ENCODE measurements at regions not wholly inside any gene's neighbourhood (a gene's known extent, or its start where the extent isn't known, plus 50 kb on each side); places are given as distances from the start of the nearest gene placed in this dataset.

DNA sequence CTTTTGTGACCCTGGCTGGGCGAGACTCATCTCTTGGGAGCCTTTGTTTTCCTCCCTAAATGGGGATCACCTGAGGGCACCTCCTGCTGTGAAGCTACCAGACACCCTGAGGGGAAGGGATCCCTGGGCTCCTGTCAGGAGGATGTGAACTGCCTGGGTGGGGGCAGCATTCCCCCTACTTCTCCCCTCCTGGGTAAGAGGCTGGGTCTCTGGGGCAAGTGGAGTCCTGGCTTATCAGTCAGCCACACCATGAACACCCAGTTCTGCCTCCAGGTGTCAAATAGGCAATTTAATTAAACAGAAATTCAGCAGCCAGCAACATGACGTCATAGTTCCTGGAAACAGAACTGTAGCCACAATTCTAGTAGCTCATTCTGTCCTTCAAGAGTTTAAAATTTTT is 97.7 kb upstream of the RET start:
- no peak for DNase-seq (ENCODE audit: low read depth)
- TF ChIP-seq, protein P1, sequence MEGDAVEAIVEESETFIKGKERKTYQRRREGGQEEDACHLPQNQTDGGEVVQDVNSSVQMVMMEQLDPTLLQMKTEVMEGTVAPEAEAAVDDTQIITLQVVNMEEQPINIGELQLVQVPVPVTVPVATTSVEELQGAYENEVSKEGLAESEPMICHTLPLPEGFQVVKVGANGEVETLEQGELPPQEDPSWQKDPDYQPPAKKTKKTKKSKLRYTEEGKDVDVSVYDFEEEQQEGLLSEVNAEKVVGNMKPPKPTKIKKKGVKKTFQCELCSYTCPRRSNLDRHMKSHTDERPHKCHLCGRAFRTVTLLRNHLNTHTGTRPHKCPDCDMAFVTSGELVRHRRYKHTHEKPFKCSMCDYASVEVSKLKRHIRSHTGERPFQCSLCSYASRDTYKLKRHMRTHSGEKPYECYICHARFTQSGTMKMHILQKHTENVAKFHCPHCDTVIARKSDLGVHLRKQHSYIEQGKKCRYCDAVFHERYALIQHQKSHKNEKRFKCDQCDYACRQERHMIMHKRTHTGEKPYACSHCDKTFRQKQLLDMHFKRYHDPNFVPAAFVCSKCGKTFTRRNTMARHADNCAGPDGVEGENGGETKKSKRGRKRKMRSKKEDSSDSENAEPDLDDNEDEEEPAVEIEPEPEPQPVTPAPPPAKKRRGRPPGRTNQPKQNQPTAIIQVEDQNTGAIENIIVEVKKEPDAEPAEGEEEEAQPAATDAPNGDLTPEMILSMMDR (IDR thresholded peaks at IDR 0.05; ENCODE audit: control insufficient read depth, insufficient read depth, low read depth, low read length, missing control alignments) = no peak
- H3K4me3 ChIP-seq (ENCODE audit: control insufficient read depth, low read depth, low read length) = no peak overlapping the region

DNA sequence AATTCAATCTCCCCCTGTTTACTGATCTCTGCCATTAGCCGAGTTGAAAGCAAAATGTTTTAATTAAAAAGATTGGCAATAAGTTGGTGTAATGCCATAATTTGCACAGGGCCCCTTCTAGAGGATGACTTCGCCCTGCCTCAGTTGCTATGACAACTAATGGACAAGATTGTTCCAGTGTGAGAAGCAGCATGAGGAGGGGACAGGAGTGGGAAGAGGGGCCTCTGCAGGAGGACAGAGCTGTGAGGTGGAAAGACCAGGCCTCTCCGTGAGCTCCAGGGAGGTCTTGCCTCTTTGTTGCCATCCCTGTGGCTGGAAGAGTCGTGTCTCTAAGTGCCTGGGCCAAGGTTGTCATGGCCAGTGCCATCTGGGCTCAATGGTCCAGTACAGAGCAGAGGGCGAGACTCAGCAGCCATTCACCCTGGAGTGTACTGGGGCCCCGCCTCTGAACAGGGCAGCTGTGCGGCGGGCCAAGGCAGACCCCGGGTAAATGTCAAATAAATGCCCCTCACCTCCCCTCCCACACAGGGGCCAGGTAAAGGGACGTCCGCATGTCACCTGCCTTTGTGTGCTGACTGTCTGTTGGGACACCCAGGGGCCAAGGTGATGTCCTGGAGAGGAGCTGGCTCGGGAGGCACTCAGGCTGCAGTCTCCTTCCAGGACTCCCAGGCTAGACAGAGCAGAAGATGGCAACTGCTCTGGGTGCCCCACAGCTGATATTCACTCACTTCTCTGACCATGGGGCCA is 97.0 kb upstream of the RET start:
- TF ChIP-seq, protein P1 (IDR thresholded peaks at IDR 0.05; ENCODE audit: control insufficient read depth, insufficient read depth, low read depth, low read length, missing control alignments) = no peak
- H3K4me3 ChIP-seq (ENCODE audit: control insufficient read depth, low read depth, low read length) = no peak overlapping the region
- DNase-seq (ENCODE audit: low read depth) = no peak

DNA sequence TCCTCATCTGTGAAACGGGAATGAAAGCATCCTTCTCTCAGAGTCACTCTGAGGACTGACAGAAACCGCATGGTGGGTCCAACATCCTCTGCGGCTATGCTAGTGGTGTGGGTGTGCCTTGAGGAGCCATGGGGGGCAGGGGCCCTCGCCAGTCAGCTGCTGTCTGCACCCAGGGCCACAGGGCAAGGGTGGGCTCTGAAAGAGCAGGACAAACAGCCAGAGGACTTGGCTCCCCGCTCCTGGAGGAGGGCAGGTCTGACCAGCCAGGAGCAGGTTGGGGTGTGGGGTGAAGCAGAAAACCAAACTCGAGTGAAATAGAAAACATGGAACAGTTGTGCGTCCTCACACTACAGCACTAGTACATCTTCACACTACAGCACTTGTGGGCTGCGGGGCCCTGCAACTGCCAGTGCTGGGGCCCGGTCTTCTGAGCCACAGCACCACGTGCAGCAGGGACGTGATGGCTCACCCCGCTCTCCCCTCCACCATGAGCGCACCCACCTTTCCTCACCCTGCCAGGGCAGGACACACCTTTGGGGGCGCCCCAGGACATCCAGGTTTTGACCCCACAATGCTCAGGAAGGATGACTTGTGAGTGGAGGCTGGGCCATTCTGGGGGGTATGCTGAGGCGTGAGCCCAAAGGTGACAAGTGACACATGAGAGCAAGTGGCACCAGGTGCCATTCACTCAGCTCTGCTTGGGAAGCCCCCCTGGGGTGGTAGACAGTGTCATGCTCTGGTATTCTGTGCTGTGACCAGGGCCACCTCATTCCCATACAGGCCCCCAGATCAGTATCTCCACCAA is 96.1 kb upstream of the RET start:
- no peak overlapping the region for H3K4me3 ChIP-seq (ENCODE audit: control insufficient read depth, low read depth, low read length)
- TF ChIP-seq, protein P1 (IDR thresholded peaks at IDR 0.05; ENCODE audit: control insufficient read depth, insufficient read depth, low read depth, low read length, missing control alignments) = no peak
- DNase-seq (ENCODE audit: low read depth) = no peak

DNA sequence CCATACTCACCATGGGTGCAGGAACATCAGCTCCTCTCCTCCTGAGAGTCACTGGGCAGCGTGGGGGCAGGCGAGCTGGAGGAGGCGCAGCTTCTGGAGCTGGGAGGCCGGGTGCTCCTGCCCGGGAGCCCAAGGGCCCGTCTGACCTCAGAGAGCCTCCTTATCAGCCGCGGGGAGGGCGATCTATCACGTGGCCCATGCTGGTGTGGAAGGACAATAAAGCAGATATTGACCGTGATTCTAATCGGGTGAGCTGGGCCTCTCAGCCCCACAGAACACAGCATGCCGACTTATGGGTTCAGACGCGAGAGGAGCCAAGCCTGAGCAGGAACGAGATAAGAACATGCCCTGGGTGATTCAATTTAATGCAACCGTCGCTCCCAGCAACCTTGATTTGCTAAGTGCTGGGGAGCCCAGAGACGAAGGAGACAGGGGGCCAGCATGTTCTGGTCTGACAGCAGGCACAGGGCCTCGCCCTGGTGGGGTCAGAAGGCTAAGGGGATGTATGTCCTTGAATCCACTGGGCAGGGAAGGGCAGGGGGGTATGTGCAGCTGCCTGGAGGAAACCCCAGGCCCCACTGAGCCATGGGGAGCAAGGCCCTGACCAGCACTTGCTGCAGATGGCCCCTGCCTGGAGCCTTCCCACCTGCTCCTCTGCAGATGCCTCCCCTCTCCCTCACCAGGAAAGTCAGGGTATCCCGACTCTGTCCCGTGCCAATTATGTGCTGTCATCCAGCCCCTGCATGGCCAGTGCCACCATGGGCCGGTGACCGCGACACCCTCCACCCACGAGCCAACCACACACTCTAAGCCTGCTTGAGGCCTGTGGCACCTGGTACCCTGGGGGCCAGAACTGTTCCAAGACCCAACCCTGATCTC is 95.3 kb upstream of the RET start:
- TF ChIP-seq, protein P1 (IDR thresholded peaks at IDR 0.05; ENCODE audit: control insufficient read depth, insufficient read depth, low read depth, low read length, missing control alignments) = no peak
- DNase-seq (ENCODE audit: low read depth) = no peak
- no peak overlapping the region for H3K4me3 ChIP-seq (ENCODE audit: control insufficient read depth, low read depth, low read length)

DNA sequence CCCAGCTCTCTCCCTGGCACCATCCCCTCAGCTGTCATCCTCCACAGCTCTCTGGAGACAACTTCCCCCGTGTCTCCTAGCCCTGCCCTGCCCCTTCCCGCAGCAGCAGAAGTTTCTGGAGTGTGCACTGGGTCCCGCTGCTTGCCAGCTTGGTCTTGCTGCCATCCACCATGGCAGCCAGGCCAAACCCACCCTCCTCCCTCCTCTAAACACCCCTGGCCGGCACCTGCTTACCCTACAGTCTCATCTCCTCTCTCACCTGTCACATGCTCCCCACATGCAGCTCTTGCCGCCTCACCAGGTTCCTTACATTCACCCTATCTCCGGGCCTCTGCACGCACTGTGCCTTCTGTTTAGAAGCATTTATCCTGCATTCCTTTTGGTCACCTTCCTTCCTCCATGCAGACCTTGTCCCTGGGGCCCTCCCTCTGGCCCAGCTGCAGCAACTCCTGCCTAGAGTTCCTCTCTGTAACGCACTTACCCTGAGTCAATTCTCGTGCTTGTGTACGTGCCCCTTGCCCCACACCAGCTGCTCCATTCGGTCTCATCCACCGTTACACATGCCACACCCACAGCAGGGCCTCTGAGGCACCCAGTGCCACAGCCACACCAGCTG is 93.9 kb upstream of the RET start:
- TF ChIP-seq, protein P1 (IDR thresholded peaks at IDR 0.05; ENCODE audit: control insufficient read depth, insufficient read depth, low read depth, low read length, missing control alignments) = no peak
- DNase-seq (ENCODE audit: low read depth) = no peak
- no peak overlapping the region for H3K4me3 ChIP-seq (ENCODE audit: control insufficient read depth, low read depth, low read length)

DNA sequence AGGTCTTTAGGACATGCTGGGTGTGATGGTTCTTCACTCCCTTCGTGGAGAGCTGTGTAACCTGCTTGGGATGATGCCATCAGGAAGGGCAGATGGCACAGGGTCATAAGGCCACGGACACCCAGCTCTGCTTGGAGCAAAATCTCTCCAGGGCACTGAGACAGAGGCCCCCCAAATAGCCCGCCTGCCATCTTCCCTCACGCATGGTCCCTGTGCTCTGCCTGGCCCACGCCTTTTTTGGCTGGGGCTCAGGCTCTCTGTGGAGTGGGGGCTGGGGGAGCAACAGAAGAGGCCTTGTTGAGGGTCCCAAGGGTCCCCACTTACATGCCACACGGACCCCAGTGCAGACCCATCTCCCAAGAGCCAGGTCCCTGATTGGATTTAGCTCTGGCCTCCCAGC is 93.3 kb upstream of the RET start:
- TF ChIP-seq, protein P1 (IDR thresholded peaks at IDR 0.05; ENCODE audit: control insufficient read depth, insufficient read depth, low read depth, low read length, missing control alignments) = no peak
- no peak for DNase-seq (ENCODE audit: low read depth)
- H3K4me3 ChIP-seq (ENCODE audit: control insufficient read depth, low read depth, low read length) = no peak overlapping the region
